Cardiac muscle cell (in vitro differentiated cells and primary cell): ENCODE measurements at regions not wholly inside any gene's neighbourhood (a gene's known extent, or its start where the extent isn't known, plus 50 kb on each side); places are given as distances from the start of the nearest gene placed in this dataset.

Experiments
- DNase-seq, 2 donors: peaks; one replicate each; pipeline versions ENCODE4 v3.0.0 to v3.0.0-alpha.2; 2010 to 2017; ENCODE audit warnings: low read depth in 1 of 2, low spot score in 1 of 2
- H3K27ac ChIP-seq: fragments of 200-600 bp; sonication (generic); 2 replicates; pipeline ENCODE4 v1.5.1; 2016
- H3K27me3 ChIP-seq: fragments of 200-600 bp; sonication (generic); 2 replicates; pipeline ENCODE4 v1.6.0; 2016; ENCODE audit warnings: control low read depth
- H3K36me3 ChIP-seq: fragments of 200-600 bp; sonication (generic); 2 replicates; pipeline ENCODE4 v1.5.1; 2016; ENCODE audit warnings: control low read depth
- H3K4me1 ChIP-seq: fragments of 200-600 bp; sonication (generic); 2 replicates; pipeline ENCODE4 v1.8.1; 2017; ENCODE audit warnings: low read depth, mild to moderate bottlenecking, mixed run types
- H3K4me3 ChIP-seq: fragments of 200-600 bp; sonication (generic); 2 replicates; pipeline ENCODE4 v1.5.1; 2016; ENCODE audit warnings: mild to moderate bottlenecking
- H3K9me3 ChIP-seq: fragments of 200-600 bp; sonication (generic); 2 replicates; pipeline ENCODE4 v1.5.1; 2017; ENCODE audit warnings: low read depth, mild to moderate bottlenecking, control low read depth
- TF ChIP-seq, protein P1 (sequence below): IDR thresholded peaks from 2 replicates; pipeline ENCODE4 v1.5.1; 2012; ENCODE audit warnings: low read depth, mild to moderate bottlenecking, low read length

GRCh38 chr12:4201333-4202100, 72.0 kb upstream of the CCND2 start:
- Histone ChIP-seq H3K4me1 (peaks cover 4% of the 10 kb centered on the region), H3K27ac (no peak overlapping the region), H3K9me3 (no peaks in the 10 kb centered on the region), H3K36me3 (no peaks in the 10 kb centered on the region), H3K27me3 (no peaks in the 10 kb centered on the region), H3K4me3 (no peak overlapping the region)
- TF ChIP-seq, protein P1, sequence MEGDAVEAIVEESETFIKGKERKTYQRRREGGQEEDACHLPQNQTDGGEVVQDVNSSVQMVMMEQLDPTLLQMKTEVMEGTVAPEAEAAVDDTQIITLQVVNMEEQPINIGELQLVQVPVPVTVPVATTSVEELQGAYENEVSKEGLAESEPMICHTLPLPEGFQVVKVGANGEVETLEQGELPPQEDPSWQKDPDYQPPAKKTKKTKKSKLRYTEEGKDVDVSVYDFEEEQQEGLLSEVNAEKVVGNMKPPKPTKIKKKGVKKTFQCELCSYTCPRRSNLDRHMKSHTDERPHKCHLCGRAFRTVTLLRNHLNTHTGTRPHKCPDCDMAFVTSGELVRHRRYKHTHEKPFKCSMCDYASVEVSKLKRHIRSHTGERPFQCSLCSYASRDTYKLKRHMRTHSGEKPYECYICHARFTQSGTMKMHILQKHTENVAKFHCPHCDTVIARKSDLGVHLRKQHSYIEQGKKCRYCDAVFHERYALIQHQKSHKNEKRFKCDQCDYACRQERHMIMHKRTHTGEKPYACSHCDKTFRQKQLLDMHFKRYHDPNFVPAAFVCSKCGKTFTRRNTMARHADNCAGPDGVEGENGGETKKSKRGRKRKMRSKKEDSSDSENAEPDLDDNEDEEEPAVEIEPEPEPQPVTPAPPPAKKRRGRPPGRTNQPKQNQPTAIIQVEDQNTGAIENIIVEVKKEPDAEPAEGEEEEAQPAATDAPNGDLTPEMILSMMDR, result no peak
- no peak for DNase-seq

DNA sequence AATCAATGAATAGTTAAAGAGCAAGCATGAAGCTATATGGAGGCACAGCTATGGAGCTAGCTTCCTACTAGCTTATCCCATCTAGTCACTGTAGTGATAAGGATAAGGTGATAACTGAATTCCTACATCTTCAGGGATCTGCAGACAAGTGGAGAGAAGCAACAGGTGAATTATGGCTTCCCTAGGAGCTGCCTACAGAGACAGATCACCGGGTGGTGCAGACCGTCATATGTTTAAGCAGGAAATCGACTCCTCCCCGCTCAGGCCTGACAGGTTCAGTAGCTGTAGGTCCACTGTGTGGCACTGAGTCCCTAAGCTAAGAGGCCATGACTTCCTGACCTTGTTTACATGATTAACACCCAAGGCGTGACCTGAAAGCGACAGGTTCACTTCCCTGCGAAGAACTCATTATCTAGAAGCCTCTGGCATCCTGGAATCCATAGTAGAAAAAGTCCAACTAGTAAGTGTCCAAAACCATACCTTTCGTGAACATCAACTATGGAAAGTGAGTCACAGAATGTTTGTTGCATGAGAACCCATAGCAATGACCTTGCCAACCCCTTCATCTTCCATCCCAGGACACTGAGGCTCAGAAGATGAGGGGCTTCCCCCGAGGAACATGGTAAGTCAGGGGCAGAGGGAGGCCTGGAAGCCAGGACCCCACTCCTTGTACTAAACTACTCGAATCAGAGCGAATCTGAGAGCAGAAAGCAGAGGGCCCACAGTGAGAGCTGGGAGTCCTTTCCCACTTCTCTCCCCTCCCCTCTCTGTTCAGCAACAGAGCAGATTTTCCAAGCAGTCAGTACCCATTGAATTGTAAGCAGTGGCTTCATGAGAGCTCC, 75.4 kb upstream of the CCND2 start:
- Histone ChIP-seq H3K27ac (no peak overlapping the region), H3K9me3 (no peaks in the 10 kb centered on the region), H3K4me3 (no peak overlapping the region), H3K36me3 (no peaks in the 10 kb centered on the region), H3K27me3 (no peaks in the 10 kb centered on the region), H3K4me1 (no peaks in the 10 kb centered on the region)
- DNase-seq, result no peak
- TF ChIP-seq, protein P1, result no peak

GRCh38 chr12:4196805-4197420, 76.6 kb upstream of the CCND2 start:
- no peak for DNase-seq

DNA sequence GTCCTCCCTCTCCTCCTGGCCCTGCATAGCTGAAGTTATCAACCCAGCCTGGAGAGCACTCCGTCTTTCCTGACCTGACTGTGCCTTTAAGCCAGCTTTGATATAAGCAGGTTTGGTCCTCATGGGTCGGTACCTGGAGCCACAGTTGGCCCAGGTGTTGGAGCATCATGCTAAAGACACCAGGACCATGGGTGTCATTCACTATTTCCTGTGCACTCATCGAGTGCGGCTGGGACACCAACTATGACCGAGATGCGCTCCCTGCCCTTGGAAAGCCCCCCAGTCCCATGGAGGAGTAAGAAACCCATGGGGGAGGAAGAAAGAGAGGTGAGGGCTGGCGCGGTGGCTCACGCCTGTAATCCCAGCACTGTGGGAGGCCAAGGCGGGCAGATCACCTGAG, 78.9 kb upstream of the CCND2 start:
- H3K4me1 ChIP-seq, result no peaks in the 10 kb centered on the region

More at GRCh38 chr12:4196805-4197420, 76.6 kb upstream of the CCND2 start:
- TF ChIP-seq, protein P1, result no peak
- H3K4me3 ChIP-seq, result no peak overlapping the region
- H3K36me3 ChIP-seq, result no peaks in the 10 kb centered on the region
- no peaks in the 10 kb centered on the region for H3K9me3 ChIP-seq
- H3K4me1 ChIP-seq, result no peaks in the 10 kb centered on the region
- H3K27me3 ChIP-seq, result no peaks in the 10 kb centered on the region
- no peak overlapping the region for H3K27ac ChIP-seq

DNA sequence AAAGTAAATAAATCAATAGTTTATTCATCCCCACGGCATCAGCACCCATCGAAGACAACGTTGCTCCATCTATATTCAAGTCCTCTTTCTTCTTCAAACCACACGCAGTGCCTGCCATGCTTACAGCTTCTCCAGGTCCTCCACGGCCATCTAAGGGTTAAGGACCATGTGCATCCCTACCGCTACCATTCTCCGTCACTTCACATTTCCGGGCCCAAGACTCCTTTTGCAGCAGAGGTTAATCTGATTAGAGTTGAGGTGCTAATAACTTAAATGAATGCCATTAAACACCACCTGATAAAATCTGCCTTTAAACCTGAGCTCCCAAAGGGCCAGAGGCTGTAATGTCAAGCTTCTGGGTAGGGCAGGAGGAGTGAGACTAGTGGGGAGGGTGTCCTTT, 79.7 kb upstream of the CCND2 start:
- Histone ChIP-seq H3K4me1 (no peaks in the 10 kb centered on the region), H3K36me3 (no peaks in the 10 kb centered on the region), H3K4me3 (no peak overlapping the region), H3K9me3 (no peaks in the 10 kb centered on the region), H3K27ac (no peak overlapping the region), H3K27me3 (no peaks in the 10 kb centered on the region)
- DNase-seq, result no peak
- TF ChIP-seq, protein P1, result no peak

More for the DNA sequence above, 78.9 kb upstream of the CCND2 start:
- H3K27me3 ChIP-seq, result no peaks in the 10 kb centered on the region
- no peaks in the 10 kb centered on the region for H3K9me3 ChIP-seq
- no peak for DNase-seq
- no peaks in the 10 kb centered on the region for H3K36me3 ChIP-seq
- H3K4me3 ChIP-seq, result no peak overlapping the region
- H3K27ac ChIP-seq, result no peak overlapping the region
- TF ChIP-seq, protein P1, result no peak
